ENCODE measurements at regions not wholly inside any gene's neighbourhood (a gene's known extent, or its start where the extent isn't known, plus 50 kb on each side); places are given as distances from the start of the nearest gene placed in this dataset.
"Not testable (repeated sequence)": the region's sequence is repeated elsewhere in the genome, so short reads cannot be mapped to it uniquely, and the experiment has no call there.

- DNase-seq; H3K4me1 Mint-ChIP-seq (ENCODE audit: low read depth); H3K36me3 Mint-ChIP-seq (ENCODE audit: insufficient read depth); H3K4me3 Mint-ChIP-seq; H3K9me3 Mint-ChIP-seq; H3K27me3 Mint-ChIP-seq (ENCODE audit: low read depth); ATAC-seq: not testable (repeated sequence)
These were observed 192.0 kb upstream of the MEIS1 start for GRCh38 chr2:66242888-66243287.

DNA sequence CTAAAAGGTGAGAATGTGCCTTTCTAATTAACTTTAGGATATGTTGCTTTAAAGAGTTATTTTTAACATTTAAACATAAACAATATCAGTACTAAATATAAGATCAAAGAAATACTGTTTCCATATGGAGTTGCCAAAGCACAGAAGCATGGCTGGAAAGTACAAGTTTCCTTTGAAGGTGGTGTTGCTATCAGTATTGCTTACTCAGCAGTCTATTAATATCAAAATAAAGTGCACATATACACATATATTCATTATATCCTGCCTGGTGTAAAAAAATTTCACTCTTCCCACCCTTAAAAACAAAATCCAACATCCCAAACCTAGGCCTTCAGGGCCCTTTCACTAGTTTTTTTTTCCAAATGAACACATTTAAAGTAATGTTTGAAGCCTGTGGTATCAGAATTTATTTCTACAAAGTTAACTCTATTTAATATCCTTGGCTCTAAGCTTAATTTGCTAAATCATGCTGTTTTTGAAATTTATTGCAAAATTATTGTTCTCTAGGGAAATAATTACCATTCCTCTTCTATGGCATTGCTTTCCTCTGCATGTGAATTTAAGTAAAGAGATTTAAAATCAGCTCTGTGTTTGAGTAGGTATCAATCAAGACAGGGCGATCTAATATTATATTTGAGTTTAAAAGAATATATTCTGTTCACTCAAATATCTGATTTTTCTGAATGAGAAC lies 192.7 kb upstream of the MEIS1 start:
- H3K4me1 Mint-ChIP-seq (ENCODE audit: low read depth) = no peaks in the 10 kb centered on the region
- ATAC-seq (no peak), DNase-seq (no peak)
- no peak overlapping the region for H3K4me3 Mint-ChIP-seq
- peaks cover 4% of the 10 kb centered on the region for H3K9me3 Mint-ChIP-seq
- H3K27me3 Mint-ChIP-seq (ENCODE audit: low read depth) = no peaks in the 10 kb centered on the region
- no peaks in the 10 kb centered on the region for H3K36me3 Mint-ChIP-seq (ENCODE audit: insufficient read depth)

- Mint-ChIP-seq H3K27me3 (ENCODE audit: low read depth) (no peaks in the 10 kb centered on the region), H3K4me3 (no peak overlapping the region), H3K9me3 (peaks cover 4% of the 10 kb centered on the region), H3K4me1 (ENCODE audit: low read depth) (no peaks in the 10 kb centered on the region), H3K36me3 (ENCODE audit: insufficient read depth) (no peaks in the 10 kb centered on the region)
- ATAC-seq = no peak
- DNase-seq = no peak
These were observed 194.6 kb upstream of the MEIS1 start for GRCh38 chr2:66240286-66240685.

DNA sequence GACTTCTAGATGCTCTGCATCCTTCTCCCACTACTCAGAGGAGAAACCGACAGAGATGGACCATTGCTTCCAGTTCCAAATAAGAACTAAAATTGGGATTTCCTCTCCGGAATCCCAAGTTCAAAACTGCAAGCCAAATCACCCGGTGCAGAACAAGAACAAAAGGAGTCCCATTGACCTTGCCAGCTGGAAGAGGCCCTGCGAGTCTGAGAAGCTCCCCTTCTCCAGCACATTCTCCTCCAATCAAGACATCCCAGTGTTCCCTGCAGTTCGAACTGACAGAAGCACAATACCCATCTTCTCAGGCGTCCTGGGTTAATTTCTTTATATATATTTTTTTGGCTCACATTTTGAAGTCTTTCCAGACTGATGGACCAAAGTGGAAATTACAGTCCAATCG lies 195.3 kb upstream of the MEIS1 start:
- no peaks in the 10 kb centered on the region for H3K36me3 Mint-ChIP-seq (ENCODE audit: insufficient read depth)
- DNase-seq (no peak), ATAC-seq (no peak)
- H3K4me1 Mint-ChIP-seq (ENCODE audit: low read depth) = no peaks in the 10 kb centered on the region
- H3K27me3 Mint-ChIP-seq (ENCODE audit: low read depth) = no peaks in the 10 kb centered on the region
- H3K9me3 Mint-ChIP-seq = peaks cover 4% of the 10 kb centered on the region
- no peak overlapping the region for H3K4me3 Mint-ChIP-seq

- H3K9me3 Mint-ChIP-seq = peaks cover 4% of the 10 kb centered on the region
- H3K4me3 Mint-ChIP-seq = no peak overlapping the region
- ATAC-seq (no peak), DNase-seq (no peak)
- no peaks in the 10 kb centered on the region for H3K27me3 Mint-ChIP-seq (ENCODE audit: low read depth)
- H3K36me3 Mint-ChIP-seq (ENCODE audit: insufficient read depth) = no peaks in the 10 kb centered on the region
- H3K4me1 Mint-ChIP-seq (ENCODE audit: low read depth) = no peaks in the 10 kb centered on the region
These were observed 197.0 kb upstream of the MEIS1 start for GRCh38 chr2:66237803-66238379.

- no peak overlapping the region for H3K4me3 Mint-ChIP-seq
- no peaks in the 10 kb centered on the region for H3K27me3 Mint-ChIP-seq (ENCODE audit: low read depth)
- DNase-seq (no peak), ATAC-seq (no peak)
- no peaks in the 10 kb centered on the region for H3K4me1 Mint-ChIP-seq (ENCODE audit: low read depth)
- peaks cover 4% of the 10 kb centered on the region for H3K9me3 Mint-ChIP-seq
- no peaks in the 10 kb centered on the region for H3K36me3 Mint-ChIP-seq (ENCODE audit: insufficient read depth)
These were observed 197.8 kb upstream of the MEIS1 start for GRCh38 chr2:66236816-66237802.

DNA sequence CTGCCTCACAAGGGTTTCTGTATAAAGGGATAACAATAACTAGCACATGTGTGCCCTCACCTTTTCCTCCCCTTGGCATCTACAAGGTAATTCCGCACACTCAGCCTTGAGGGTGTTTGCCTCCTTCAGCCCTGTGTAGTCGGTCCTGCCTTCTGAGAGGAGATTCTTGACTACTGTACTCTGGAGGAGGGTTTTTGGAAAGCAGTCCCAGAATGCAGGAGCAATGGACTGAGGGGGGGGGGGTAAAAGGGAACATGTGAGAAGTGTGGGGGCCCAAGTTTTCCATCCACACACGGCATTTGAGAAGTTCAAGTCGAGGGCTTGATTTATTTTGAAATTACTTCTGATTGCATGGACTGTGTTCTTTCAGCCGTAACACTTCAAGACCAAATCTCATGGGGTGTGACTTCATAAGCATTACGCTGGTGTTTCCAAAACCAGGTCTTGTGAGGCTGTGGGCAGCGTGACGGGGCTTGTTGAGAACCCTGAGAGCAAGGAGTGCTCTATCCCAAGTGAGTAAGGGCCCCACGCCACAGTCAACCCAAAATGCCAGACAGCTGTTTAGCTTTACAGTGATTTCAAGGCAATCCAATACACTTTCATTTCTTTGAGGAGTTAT lies 198.7 kb upstream of the MEIS1 start:
- no peaks in the 10 kb centered on the region for H3K36me3 Mint-ChIP-seq (ENCODE audit: insufficient read depth)
- H3K4me1 Mint-ChIP-seq (ENCODE audit: low read depth) = no peaks in the 10 kb centered on the region
- ATAC-seq (no peak), DNase-seq (no peak)
- no peak overlapping the region for H3K4me3 Mint-ChIP-seq
- peaks cover 4% of the 10 kb centered on the region for H3K9me3 Mint-ChIP-seq
- H3K27me3 Mint-ChIP-seq (ENCODE audit: low read depth) = no peaks in the 10 kb centered on the region

- ATAC-seq (no peak), DNase-seq (no peak)
- H3K4me3 Mint-ChIP-seq = no peak overlapping the region
- H3K27me3 Mint-ChIP-seq (ENCODE audit: low read depth) = no peaks in the 10 kb centered on the region
- peaks cover 4% of the 10 kb centered on the region for H3K9me3 Mint-ChIP-seq
- no peaks in the 10 kb centered on the region for H3K36me3 Mint-ChIP-seq (ENCODE audit: insufficient read depth)
- no peaks in the 10 kb centered on the region for H3K4me1 Mint-ChIP-seq (ENCODE audit: low read depth)
These were observed 199.5 kb upstream of the MEIS1 start for GRCh38 chr2:66235428-66235827.

DNA sequence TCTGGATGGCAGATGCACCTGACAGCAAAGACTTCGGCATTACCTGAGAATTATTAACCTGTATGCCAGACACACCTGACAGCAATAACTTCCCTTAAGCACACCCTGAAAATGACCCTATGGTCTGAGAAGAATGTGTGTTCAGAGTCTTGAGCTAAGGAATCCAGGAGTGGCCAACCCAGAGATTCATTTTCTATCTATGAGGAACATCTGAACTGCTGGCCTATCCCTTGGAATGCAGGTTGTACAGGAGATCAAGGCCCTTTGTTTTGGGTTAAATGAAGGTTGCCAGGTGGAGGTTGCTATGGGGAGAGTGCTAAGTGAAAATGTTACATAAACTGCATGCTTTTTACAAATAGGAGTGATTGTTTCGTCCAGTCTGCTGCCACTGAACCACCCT lies 200.9 kb upstream of the MEIS1 start:
- no peak for ATAC-seq
- peaks cover 4% of the 10 kb centered on the region for H3K9me3 Mint-ChIP-seq
- no peaks in the 10 kb centered on the region for H3K4me1 Mint-ChIP-seq (ENCODE audit: low read depth)
- no peak for DNase-seq
- H3K27me3 Mint-ChIP-seq (ENCODE audit: low read depth) = no peaks in the 10 kb centered on the region
- H3K4me3 Mint-ChIP-seq = no peak overlapping the region
- H3K36me3 Mint-ChIP-seq (ENCODE audit: insufficient read depth) = no peaks in the 10 kb centered on the region

- no peaks in the 10 kb centered on the region for H3K9me3 Mint-ChIP-seq
- H3K36me3 Mint-ChIP-seq (ENCODE audit: insufficient read depth) = no peaks in the 10 kb centered on the region
- no peaks in the 10 kb centered on the region for H3K4me1 Mint-ChIP-seq (ENCODE audit: low read depth)
- ATAC-seq (no peak), DNase-seq (no peak)
- no peak overlapping the region for H3K4me3 Mint-ChIP-seq
- peaks cover 2% of the 10 kb centered on the region for H3K27me3 Mint-ChIP-seq (ENCODE audit: low read depth)
These were observed 206.8 kb upstream of the MEIS1 start for GRCh38 chr2:66228128-66228547.

DNA sequence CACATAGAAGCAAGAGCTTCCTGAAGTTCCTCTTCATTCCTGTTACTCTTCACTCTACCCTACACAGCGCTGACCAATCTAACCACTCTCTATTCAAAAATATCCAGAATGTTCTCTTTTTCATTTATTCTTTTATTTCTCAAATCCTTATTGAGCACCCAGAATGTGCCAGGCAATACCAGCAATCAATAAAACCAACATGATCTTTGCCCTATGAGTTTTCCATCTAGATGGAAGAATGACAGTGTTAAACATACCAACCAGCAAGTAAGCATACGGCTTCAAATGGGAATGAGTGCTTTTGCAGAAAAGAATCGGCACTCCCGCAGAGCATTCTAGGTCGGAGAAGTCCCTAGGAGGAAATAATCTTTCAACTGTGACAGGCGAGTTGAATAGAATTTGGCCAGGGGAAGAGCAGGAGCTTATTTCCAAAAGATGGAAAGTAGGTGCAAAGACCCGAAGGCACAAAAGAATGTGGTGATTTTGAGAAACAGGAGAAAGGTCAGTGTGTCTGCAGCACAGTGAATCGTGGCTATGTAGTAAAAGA lies 217.8 kb upstream of the MEIS1 start:
- Mint-ChIP-seq H3K4me3 (no peak overlapping the region), H3K36me3 (ENCODE audit: insufficient read depth) (no peaks in the 10 kb centered on the region), H3K27me3 (ENCODE audit: low read depth) (no peaks in the 10 kb centered on the region), H3K9me3 (peaks cover 4% of the 10 kb centered on the region), H3K4me1 (ENCODE audit: low read depth) (no peaks in the 10 kb centered on the region)
- no peak for ATAC-seq
- no peak for DNase-seq

DNA sequence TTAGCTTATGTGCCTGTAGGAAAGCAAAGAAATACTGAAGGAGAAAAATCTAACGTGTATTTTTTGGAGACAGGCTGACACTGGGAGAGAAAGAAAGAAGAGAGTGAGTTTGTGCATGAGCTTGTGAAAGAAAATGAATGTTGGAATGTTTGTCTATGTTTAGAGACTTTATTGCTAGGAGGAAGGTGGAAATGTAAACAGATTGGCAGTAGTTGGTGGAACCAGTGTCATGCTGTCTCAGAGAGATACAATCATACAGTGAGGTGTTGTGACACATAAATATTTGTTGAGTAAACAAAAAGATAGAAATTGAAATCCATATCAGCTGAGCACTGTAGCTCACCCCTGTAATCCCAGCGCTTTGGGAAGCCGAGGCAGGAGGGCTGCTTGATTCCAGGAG lies 222.2 kb upstream of the MEIS1 start:
- no peak for ATAC-seq
- Mint-ChIP-seq H3K9me3 (peaks cover 4% of the 10 kb centered on the region), H3K36me3 (ENCODE audit: insufficient read depth) (no peaks in the 10 kb centered on the region), H3K4me3 (no peak overlapping the region), H3K4me1 (ENCODE audit: low read depth) (no peaks in the 10 kb centered on the region), H3K27me3 (ENCODE audit: low read depth) (no peaks in the 10 kb centered on the region)
- DNase-seq = no peak

DNA sequence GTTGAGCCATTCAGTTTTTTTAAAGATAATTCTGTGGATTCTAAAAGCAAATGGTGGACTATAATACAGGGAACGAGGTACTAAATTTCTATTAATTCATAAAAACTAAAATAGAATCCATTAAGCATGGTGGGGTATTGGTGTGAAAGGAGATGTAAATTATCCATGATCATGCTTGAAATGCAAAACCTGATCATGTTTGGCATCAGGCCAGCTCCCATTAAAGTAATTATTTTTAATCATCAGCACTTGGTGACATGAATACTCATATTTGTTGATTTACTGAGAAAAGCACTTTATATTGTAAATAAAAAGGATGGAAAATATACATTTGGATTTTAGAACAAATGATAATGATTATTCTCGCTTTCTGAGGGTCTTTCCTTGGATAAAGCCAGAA lies 232.3 kb upstream of the MEIS1 start:
- Mint-ChIP-seq H3K4me3 (no peak overlapping the region), H3K9me3 (no peaks in the 10 kb centered on the region), H3K27me3 (ENCODE audit: low read depth) (peaks cover 4% of the 10 kb centered on the region), H3K4me1 (ENCODE audit: low read depth) (no peaks in the 10 kb centered on the region), H3K36me3 (ENCODE audit: insufficient read depth) (no peaks in the 10 kb centered on the region)
- no peak for DNase-seq
- ATAC-seq = no peak

DNA sequence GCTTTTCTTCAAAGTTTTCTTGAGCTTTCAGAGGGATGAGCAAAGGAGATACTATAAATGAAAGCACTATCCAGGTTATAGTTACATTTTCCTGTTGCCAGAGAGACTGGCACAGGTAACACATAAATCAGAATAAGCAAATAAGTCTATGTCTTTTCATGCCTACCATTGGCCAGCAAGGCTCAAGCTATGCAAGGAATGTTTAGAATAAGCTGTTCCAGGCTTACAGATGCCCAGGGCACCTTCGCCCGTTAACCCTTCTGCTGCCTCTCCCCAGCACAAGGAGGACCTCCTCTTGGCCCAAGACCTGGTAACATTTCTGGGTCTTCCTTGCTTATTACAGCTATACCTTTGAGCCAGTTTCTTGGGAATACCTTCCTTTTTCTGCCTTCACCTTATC lies 233.7 kb upstream of the MEIS1 start:
- H3K36me3 Mint-ChIP-seq (ENCODE audit: insufficient read depth) = no peaks in the 10 kb centered on the region
- peaks cover 4% of the 10 kb centered on the region for H3K27me3 Mint-ChIP-seq (ENCODE audit: low read depth)
- H3K4me3 Mint-ChIP-seq = no peak overlapping the region

More for the DNA sequence above, 233.7 kb upstream of the MEIS1 start:
- no peaks in the 10 kb centered on the region for H3K4me1 Mint-ChIP-seq (ENCODE audit: low read depth)
- no peaks in the 10 kb centered on the region for H3K9me3 Mint-ChIP-seq
- ATAC-seq (no peak), DNase-seq (no peak)
